Naive thymus-derived CD8-positive, alpha-beta T cell (primary cell): ENCODE measurements at regions not wholly inside any gene's neighbourhood (a gene's known extent, or its start where the extent isn't known, plus 50 kb on each side); places are given as distances from the start of the nearest gene placed in this dataset.
A peak's percentile ranks its signal among the peaks of the same experiment; 100 is the strongest.
"Not testable (repeated sequence)": the region's sequence is repeated elsewhere in the genome, so short reads cannot be mapped to it uniquely, and the experiment has no call there.

Experiments used
- ATAC-seq, 2 donors: fragments of 150-1000 bp; cut with Tn5 transposase in 1 of 2; sonication (Bioruptor Pico), chemical (Tn5 transposase) in 1 of 2; 1 replicate in 1 of 2; 2 replicates in 1 of 2; pipeline ENCODE4 v1.10.0; 2021; ENCODE audit warnings: mild to moderate bottlenecking in 2 of 2, moderate library complexity in 2 of 2
- POLR2A ChIA-PET: fragments of 350-600 bp; sonication (Branson Sonifier 250); formaldehyde crosslinking; loops from one replicate; lab custom pipeline; 2021; ENCODE audit warnings: antibody characterized with exemption; lab: Charles Lee
- DNase-seq, 10 donors: peaks; one replicate each; pipeline versions ENCODE4 v3.0.0 to v3.0.0-alpha.2; 2020 to 2022
- H3K27ac Mint-ChIP-seq, 10 donors: one replicate each; pipeline ENCODE4 v1.8.0; 2020 to 2022; ENCODE audit warnings: mild to moderate bottlenecking in 10 of 10, mixed read lengths in 10 of 10, moderate library complexity in 4 of 10, inconsistent platforms in 1 of 10
- H3K27me3 Mint-ChIP-seq, 5 donors: one replicate each; pipeline ENCODE4 v1.8.0; 2021 to 2022; ENCODE audit warnings: mixed read lengths in 5 of 5
- H3K36me3 Mint-ChIP-seq, 3 donors: one replicate each; pipeline ENCODE4 v1.8.0; 2020 to 2022; ENCODE audit warnings: mixed read lengths in 3 of 3, mild to moderate bottlenecking in 2 of 3, inconsistent platforms in 1 of 3
- H3K4me1 Mint-ChIP-seq, 4 donors: one replicate each; pipeline ENCODE4 v1.8.0; 2021 to 2022; ENCODE audit warnings: mixed read lengths in 4 of 4
- H3K4me3 Mint-ChIP-seq, 10 donors: one replicate each; pipeline ENCODE4 v1.8.0; 2020 to 2022; ENCODE audit warnings: mild to moderate bottlenecking in 10 of 10, mixed read lengths in 10 of 10, moderate library complexity in 6 of 10, inconsistent platforms in 1 of 10
- H3K9me3 Mint-ChIP-seq, 9 donors: one replicate each; pipeline ENCODE4 v1.8.0; 2020 to 2022; ENCODE audit warnings: mixed read lengths in 9 of 9, mild to moderate bottlenecking in 3 of 9, inconsistent platforms in 1 of 9, moderate library complexity in 1 of 9

DNA sequence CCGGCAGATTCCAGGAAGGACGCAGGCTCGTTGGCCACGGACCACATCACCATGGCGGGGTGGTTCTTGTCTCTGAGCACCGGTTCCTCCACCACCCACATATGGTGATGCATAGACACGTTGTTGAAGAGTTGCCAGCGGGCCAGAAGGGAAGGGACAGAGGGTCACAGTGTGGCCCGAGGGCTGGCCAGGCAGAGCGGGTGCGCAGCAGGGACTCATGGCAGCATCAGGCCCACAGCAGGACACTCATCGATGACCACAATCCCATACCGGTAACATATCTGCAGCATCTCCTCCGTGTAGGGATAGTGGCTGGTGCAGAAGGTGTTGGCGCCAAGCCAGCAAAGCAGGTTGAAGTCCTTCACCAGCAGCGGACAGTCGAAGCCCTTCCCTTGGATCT lies 469.2 kb upstream of the FAM174A start:
- ATAC-seq, DNase-seq, POLR2A ChIA-PET, H3K4me1 Mint-ChIP-seq, H3K36me3 Mint-ChIP-seq, H3K4me3 Mint-ChIP-seq, H3K9me3 Mint-ChIP-seq, H3K27ac Mint-ChIP-seq, H3K27me3 Mint-ChIP-seq: not testable (repeated sequence)

DNA sequence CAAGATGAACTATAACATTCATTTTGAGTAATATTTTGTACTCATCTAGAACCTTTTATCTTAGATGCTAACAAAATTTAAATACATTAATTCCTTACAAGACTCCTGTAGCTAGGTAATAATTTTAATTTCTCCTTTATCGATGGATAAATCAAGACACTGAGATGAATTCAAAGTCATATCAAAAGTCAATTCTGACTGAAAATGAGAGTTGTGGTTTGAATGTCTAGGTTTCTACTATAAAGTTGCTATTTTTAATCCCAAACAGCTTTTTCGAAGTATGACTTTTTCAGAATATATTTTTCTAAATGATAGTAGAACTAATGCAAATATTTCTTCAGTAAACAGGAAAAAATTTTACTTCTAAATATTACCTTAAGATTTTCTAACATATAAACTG lies 491.7 kb upstream of the FAM174A start:
- POLR2A ChIA-PET = no interaction called here

DNA sequence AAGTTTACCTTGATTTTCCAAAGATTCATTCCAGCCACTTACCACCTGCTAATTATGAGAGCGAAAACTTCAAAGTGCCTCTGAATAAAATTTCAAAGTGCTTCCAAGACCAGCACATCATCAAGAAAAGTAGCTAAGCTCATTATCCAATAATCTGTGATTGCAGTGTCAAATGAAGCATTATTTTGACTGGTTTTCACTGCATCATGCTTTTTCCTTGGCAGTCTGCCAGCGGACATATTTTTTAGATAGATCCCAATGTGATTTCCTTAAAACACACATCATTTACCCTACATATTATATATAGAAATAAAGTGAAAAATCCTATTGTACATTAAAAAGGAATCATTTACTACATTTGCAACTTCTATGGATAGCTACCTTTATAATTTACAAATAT lies 508.6 kb upstream of the FAM174A start:
- Mint-ChIP-seq H3K4me3 (no peak overlapping the region), H3K9me3 (peaks cover 0 to 14% (median 2%) of the 10 kb centered on the region in 9 donors), H3K27ac (no peak overlapping the region), H3K27me3 (no peaks in the 10 kb centered on the region), H3K36me3 (no peaks in the 10 kb centered on the region), H3K4me1 (no peaks in the 10 kb centered on the region)
- ATAC-seq (no peak), DNase-seq (no peak)
- POLR2A ChIA-PET = no interaction called here

More for the DNA sequence above, 491.7 kb upstream of the FAM174A start:
- ATAC-seq (no peak), DNase-seq (no peak)
- no peak overlapping the region for H3K27ac Mint-ChIP-seq
- H3K4me1 Mint-ChIP-seq = no peaks in the 10 kb centered on the region
- no peaks in the 10 kb centered on the region for H3K36me3 Mint-ChIP-seq
- no peak overlapping the region for H3K4me3 Mint-ChIP-seq
- no peaks in the 10 kb centered on the region for H3K27me3 Mint-ChIP-seq
- no peaks in the 10 kb centered on the region for H3K9me3 Mint-ChIP-seq

DNA sequence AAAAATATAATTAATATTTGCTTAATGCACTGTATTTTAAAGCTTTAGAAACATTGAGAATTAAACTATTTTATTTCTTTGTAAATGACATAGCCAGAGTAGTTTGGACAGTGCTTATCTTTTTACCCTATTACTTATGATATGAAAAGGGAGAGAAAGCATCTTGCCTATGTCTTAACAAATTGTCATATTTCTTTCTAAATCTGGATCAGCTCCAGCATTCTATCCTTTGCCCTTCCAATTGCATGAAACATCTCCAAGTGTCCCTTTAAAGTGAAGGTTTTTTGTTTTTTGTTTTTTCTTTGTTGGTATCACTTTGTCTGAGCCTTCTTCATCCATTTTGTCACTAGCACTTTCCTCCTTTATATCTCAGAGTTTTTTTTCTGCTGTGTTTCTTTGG lies 511.6 kb upstream of the FAM174A start:
- Mint-ChIP-seq H3K4me1 (no peaks in the 10 kb centered on the region), H3K27me3 (no peaks in the 10 kb centered on the region), H3K4me3 (no peak overlapping the region), H3K36me3 (no peaks in the 10 kb centered on the region), H3K27ac (no peak overlapping the region), H3K9me3 (peaks cover 0 to 9% (median 0%) of the 10 kb centered on the region in 9 donors)
- POLR2A ChIA-PET = no interaction called here
- ATAC-seq (no peak), DNase-seq (no peak)

DNA sequence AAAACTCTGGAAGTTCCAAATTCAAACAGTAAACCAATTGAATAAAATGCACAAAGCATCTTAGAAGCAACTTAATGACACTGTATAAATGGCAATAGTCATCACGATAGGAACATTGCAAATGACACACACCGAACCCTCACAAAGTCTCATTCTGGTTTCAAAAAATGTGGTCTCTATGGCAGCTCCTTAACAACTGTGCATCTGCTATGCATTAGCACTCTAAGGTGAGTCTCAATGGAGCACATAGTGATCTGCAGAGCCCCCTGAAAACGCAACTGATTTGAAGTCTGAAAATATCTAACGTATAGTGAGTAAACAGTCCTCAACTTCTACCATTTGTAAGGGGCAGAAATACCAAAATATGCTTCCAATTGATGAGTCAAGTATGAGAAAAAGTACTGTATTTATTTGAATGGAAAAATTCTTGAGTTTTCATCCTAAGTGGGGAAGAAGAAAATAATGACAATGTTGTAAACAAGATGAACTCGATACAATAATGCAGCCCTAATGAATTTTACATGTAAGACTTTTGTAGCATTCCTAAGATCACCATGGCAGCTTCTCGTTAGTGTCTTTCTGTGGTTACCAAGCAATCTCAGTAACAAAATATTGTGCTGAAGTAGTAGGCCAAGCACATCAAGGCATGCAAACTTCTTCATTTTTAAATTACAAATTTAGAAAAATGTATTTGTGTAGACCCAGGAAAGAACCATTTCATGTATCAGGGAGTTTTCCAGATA lies 517.5 kb upstream of the FAM174A start:
- Mint-ChIP-seq H3K27me3 (no peaks in the 10 kb centered on the region), H3K4me1 (no peaks in the 10 kb centered on the region), H3K9me3 (peaks cover 0 to 13% (median 0%) of the 10 kb centered on the region in 9 donors), H3K27ac (no peak overlapping the region), H3K36me3 (no peaks in the 10 kb centered on the region), H3K4me3 (no peak overlapping the region)
- POLR2A ChIA-PET = no interaction called here
- ATAC-seq (no peak), DNase-seq (no peak)

DNA sequence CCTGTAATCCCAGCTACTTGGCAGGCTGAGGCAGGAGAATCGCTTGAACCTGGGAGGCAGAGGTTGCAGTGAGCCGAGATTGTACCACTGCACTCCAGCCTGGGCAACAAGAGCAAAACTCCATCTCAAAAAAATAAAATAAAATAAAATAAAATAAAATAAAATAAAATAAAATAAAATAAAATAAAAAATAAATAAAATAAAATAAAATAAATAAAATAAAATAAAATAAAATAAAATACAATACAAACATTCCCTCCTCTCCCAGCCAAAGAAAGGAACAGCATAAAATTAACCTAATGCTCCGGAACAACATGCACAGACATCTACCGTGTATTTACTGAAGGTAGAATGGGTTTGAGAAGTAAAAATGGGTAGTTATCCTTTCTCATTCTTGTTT lies 521.9 kb upstream of the FAM174A start:
- H3K27me3 Mint-ChIP-seq, H3K4me3 Mint-ChIP-seq, H3K27ac Mint-ChIP-seq, H3K4me1 Mint-ChIP-seq, ATAC-seq, H3K36me3 Mint-ChIP-seq, POLR2A ChIA-PET, DNase-seq: not testable (repeated sequence)
- H3K9me3 Mint-ChIP-seq = peaks cover 0 to 13% (median 0%) of the 10 kb centered on the region in 9 donors

DNA sequence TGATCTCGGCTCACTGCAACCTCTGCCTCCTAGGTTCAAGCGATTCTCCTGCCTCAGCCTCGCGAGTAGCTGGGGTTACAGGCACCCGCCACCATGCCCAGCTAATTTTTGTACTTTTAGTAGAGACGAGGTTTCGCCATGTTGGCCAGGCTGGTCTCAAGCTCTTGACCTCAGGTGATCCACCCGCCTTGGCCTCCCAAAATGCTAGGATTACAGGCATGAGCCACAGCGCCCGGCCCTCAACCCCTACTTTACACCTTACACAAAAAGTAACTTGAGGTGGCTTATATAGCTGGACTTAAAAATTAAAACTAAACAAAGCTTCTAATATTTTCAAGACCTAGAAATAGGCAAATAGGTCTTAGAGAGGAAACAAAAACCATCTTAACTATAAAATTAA lies 524.0 kb upstream of the FAM174A start:
- H3K36me3 Mint-ChIP-seq, POLR2A ChIA-PET, H3K4me3 Mint-ChIP-seq, H3K27ac Mint-ChIP-seq, H3K27me3 Mint-ChIP-seq, DNase-seq, H3K4me1 Mint-ChIP-seq, ATAC-seq: not testable (repeated sequence)
- H3K9me3 Mint-ChIP-seq = peaks cover 0 to 11% (median 2%) of the 10 kb centered on the region in 9 donors

DNA sequence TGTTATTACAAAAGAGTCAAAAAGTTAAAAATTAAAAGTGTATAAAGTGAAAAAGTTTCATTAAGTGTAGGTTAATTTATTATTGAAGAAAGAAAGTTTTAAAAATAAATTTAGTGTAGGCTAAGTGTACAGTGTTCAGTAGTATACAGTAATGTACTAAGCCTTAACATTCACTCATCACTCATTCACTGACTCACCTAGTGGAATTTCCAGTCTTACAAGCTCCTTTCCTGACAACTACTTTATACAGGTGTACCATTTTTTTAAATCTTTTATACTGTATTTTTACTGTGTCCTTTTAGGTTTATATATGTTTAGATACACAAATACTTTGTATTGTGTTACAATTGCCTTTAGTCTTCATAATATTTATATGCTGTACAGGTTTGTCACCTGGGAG lies 530.2 kb upstream of the FAM174A start:
- H3K36me3 Mint-ChIP-seq = no peaks in the 10 kb centered on the region
- POLR2A ChIA-PET = no interaction called here
- no peaks in the 10 kb centered on the region for H3K27me3 Mint-ChIP-seq
- no peak for DNase-seq
- H3K4me1 Mint-ChIP-seq = no peaks in the 10 kb centered on the region
- no peak overlapping the region for H3K27ac Mint-ChIP-seq
- peaks cover 0 to 21% (median 6%) of the 10 kb centered on the region in 9 donors for H3K9me3 Mint-ChIP-seq
- no peak for ATAC-seq
- no peak overlapping the region for H3K4me3 Mint-ChIP-seq

DNA sequence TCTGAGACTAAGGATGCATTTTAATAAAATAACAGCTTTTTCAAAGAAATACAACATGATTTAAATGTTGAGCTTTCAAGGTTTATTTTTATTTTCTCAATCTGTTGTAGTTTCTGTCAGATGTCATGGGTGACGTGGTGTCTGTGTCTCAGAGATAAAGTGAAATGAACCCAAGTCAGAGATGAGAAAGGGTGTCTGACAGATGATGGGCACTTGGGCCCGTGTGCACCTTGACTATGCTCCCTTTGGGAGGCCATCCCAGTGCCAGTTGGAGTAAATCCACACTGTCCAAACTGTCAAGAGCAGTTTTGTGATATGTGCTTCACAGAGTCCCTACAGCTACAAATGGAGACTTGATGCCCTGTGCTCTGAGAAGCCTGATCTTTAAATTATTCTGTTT lies 536.9 kb upstream of the FAM174A start:
- ATAC-seq (no peak), DNase-seq (no peak)
- H3K4me1 Mint-ChIP-seq = no peaks in the 10 kb centered on the region
- POLR2A ChIA-PET = no interaction called here
- H3K4me3 Mint-ChIP-seq = no peak overlapping the region
- H3K27me3 Mint-ChIP-seq = no peaks in the 10 kb centered on the region
- H3K27ac Mint-ChIP-seq = no peak overlapping the region
- no peaks in the 10 kb centered on the region for H3K36me3 Mint-ChIP-seq
- peaks cover 0 to 17% (median 8%) of the 10 kb centered on the region in 9 donors for H3K9me3 Mint-ChIP-seq

DNA sequence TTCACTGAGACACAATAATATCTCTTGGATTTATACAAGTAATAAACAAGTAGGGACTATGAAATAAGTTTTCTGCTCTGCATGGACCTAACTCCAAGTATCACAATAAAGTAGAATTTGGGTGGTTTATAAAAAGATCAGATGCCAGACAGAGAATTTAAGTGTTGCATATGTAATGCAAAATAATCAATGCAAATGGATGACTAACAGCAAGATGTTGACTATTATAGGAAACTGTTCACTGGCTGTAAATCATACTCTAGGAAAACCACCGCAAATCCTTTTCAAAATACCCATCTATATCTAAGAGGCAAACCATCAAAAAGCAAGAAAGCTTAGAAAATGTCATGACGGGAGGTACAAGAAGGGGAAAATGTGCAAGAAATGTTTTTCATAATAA lies 539.8 kb upstream of the FAM174A start:
- no peak for ATAC-seq
- peaks cover 0 to 11% (median 1%) of the 10 kb centered on the region in 9 donors for H3K9me3 Mint-ChIP-seq
- H3K27ac Mint-ChIP-seq = no peak overlapping the region
- no peaks in the 10 kb centered on the region for H3K27me3 Mint-ChIP-seq
- no peaks in the 10 kb centered on the region for H3K4me1 Mint-ChIP-seq
- H3K36me3 Mint-ChIP-seq = no peaks in the 10 kb centered on the region
- POLR2A ChIA-PET = no interaction called here
- no peak overlapping the region for H3K4me3 Mint-ChIP-seq
- DNase-seq = no peak

DNA sequence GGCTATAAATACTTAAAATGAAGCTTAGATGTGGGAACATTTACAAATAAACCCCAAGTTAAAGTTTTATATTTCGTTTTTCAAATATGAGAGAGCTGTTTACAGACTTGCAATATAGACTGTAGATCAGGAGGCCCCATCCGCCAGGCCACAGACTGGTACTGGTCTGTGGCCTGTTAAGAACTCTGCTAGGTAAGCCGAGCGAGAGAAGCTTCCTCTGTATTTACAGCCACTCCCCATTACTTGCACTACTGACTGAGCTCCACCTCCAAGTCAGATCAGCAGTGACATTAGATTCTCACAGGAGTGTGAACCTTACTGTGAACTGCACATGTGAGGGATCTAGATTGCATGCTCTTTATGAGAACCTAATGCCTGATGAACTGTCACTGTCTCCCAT lies 561.4 kb upstream of the FAM174A start:
- DNase-seq (no peak), ATAC-seq (no peak)
- H3K36me3 Mint-ChIP-seq = no peaks in the 10 kb centered on the region
- POLR2A ChIA-PET = no interaction called here
- peaks cover 0 to 4% (median 0%) of the 10 kb centered on the region in 9 donors for H3K9me3 Mint-ChIP-seq
- H3K27me3 Mint-ChIP-seq = no peaks in the 10 kb centered on the region
- H3K27ac Mint-ChIP-seq = no peak overlapping the region
- no peak overlapping the region for H3K4me3 Mint-ChIP-seq
- no peaks in the 10 kb centered on the region for H3K4me1 Mint-ChIP-seq

DNA sequence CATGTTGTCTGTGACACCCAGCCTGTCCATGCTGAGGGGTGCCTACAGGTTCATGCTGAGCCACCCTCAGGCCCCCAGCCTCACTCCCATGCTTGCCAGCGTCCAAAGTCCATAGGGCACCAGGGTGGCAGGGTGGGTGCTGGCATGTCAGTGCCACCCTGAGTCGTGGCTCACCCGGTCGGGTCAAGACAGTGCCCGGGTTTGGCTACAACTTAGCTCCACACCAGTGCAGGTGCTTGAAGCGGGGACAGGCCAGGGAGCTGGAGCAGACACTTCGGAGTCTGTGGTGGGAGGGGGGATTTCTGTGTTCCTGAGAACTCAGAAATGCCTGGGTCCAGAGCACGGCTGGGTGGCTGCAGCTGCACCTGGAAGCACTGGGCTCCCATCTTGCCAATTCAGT lies 579.2 kb upstream of the FAM174A start:
- no peak for ATAC-seq
- no peak overlapping the region for H3K4me3 Mint-ChIP-seq
- peak overlapping the region in 1 of 10 donors; percentile 13 for H3K27ac Mint-ChIP-seq
- H3K4me1 Mint-ChIP-seq = no peaks in the 10 kb centered on the region
- no peaks in the 10 kb centered on the region for H3K27me3 Mint-ChIP-seq
- H3K9me3 Mint-ChIP-seq = peaks cover 0 to 6% (median 2%) of the 10 kb centered on the region in 9 donors
- POLR2A ChIA-PET = no interaction called here
- H3K36me3 Mint-ChIP-seq = no peaks in the 10 kb centered on the region
- DNase-seq = no peak

DNA sequence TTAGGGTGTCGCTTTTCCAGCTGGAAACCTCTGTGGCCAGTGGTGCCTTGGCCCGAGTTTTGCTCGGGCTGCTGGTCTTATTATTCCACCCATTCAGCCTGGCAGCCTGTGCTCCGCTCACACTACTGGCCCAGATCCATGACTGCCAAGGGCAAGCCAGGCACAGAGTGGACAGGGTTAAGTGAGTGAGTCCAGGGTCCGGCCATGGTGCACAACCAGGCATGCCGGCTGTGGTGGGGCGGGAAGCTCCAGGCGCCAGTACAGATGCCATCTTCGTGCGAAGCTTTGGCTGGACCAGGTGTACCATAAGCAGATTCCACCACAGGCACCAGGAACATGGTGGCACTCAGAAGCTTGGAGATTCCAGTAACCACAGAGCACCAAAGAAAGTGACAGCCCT lies 580.2 kb upstream of the FAM174A start:
- H3K27ac Mint-ChIP-seq = no peak overlapping the region
- no peaks in the 10 kb centered on the region for H3K27me3 Mint-ChIP-seq
- DNase-seq (no peak), ATAC-seq (no peak)
- no peaks in the 10 kb centered on the region for H3K36me3 Mint-ChIP-seq
- no peak overlapping the region for H3K4me3 Mint-ChIP-seq
- no peaks in the 10 kb centered on the region for H3K4me1 Mint-ChIP-seq
- peaks cover 0 to 4% (median 0%) of the 10 kb centered on the region in 9 donors for H3K9me3 Mint-ChIP-seq
- POLR2A ChIA-PET = no interaction called here

DNA sequence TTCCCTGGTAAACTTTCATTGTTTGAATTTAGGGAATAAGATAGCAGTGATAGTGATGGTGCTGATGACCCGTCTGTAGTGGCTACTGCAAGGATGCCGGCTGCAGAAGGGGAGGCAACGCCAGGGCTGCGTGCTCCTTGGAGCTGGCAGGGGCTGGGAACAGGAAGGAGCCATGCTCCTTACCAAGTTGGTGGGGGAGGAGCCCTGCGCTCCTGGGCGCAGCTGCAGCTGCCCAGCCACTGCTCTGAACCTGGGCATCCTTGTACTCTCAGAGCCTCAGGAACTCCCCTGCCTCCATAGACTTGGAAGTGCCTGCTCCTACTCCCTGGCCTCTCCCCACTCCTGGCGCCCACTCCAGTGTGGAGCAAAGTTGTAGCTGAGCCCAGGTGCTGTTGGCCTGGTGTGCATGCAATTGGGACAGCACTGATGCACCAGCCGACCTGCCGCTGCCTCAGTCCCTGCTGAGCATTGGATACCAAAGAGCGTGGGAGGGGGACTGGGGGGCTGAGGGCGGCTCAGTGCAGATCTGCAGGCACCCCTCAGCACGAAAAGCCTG lies 585.1 kb upstream of the FAM174A start:
- H3K27me3 Mint-ChIP-seq = no peaks in the 10 kb centered on the region
- H3K36me3 Mint-ChIP-seq = no peaks in the 10 kb centered on the region
- ATAC-seq (no peak), DNase-seq (no peak)
- peaks cover 0 to 2% (median 0%) of the 10 kb centered on the region in 9 donors for H3K9me3 Mint-ChIP-seq
- no peak overlapping the region for H3K4me3 Mint-ChIP-seq
- POLR2A ChIA-PET = no interaction called here
- no peaks in the 10 kb centered on the region for H3K4me1 Mint-ChIP-seq
- no peak overlapping the region for H3K27ac Mint-ChIP-seq
